ENCODE measurements at regions not wholly inside any gene's neighbourhood (a gene's known extent, or its start where the extent isn't known, plus 50 kb on each side); places are given as distances from the start of the nearest gene placed in this dataset.
"Not testable (repeated sequence)": the region's sequence is repeated elsewhere in the genome, so short reads cannot be mapped to it uniquely, and the experiment has no call there.

GRCh38 chr4:126533146-126533805, 1099.5 kb upstream of the INTU start:
- Histone ChIP-seq H3K9me3 (no peaks in the 10 kb centered on the region), H3K36me3 (no peaks in the 10 kb centered on the region), H3K27me3 (no peaks in the 10 kb centered on the region), H3K4me3 (no peak overlapping the region), H3K4me1 (ENCODE audit: insufficient read depth) (no peaks in the 10 kb centered on the region), H3K27ac (no peak overlapping the region)
- TF ChIP-seq, protein P1, sequence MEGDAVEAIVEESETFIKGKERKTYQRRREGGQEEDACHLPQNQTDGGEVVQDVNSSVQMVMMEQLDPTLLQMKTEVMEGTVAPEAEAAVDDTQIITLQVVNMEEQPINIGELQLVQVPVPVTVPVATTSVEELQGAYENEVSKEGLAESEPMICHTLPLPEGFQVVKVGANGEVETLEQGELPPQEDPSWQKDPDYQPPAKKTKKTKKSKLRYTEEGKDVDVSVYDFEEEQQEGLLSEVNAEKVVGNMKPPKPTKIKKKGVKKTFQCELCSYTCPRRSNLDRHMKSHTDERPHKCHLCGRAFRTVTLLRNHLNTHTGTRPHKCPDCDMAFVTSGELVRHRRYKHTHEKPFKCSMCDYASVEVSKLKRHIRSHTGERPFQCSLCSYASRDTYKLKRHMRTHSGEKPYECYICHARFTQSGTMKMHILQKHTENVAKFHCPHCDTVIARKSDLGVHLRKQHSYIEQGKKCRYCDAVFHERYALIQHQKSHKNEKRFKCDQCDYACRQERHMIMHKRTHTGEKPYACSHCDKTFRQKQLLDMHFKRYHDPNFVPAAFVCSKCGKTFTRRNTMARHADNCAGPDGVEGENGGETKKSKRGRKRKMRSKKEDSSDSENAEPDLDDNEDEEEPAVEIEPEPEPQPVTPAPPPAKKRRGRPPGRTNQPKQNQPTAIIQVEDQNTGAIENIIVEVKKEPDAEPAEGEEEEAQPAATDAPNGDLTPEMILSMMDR (IDR thresholded peaks at IDR 0.05): no peak
- no peak for TF ChIP-seq POLR2A (IDR thresholded peaks at IDR 0.05)
- no peak for TF ChIP-seq EP300 (IDR thresholded peaks at IDR 0.05)
- WGBS, 3 donors: 48 to 55% (median 54%) methylated on average over 5 of the region's 5 CpGs
- intact Hi-C loops (cut with DNase I): no loop called here
- DNase-seq: no peak

DNA sequence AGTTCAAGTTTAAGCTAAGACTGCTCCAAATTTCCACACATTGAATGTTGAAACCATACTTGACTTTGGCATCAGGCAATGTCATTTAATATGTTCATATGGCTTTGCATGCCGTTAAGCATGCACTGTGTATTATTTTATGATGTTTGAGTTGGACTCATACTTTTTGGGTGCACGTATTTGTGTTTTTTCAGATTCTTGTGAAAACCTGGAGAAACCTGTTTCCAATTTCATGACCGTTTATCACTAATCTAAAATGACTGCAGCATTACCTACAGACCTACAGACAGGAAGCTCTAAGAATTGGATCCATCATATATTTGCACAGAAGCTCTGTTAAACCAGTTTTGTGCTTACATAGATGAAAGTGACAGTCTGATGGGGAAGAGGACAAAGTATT, 1093.0 kb upstream of the INTU start:
- H3K4me3 ChIP-seq: no peak overlapping the region
- no peaks in the 10 kb centered on the region for H3K27me3 ChIP-seq
- H3K27ac ChIP-seq: no peak overlapping the region
- no peak for DNase-seq
- 92 to 97% (median 96%) methylated on average over 3 of the region's 3 CpGs for WGBS, 3 donors
- no peak for TF ChIP-seq EP300 (IDR thresholded peaks at IDR 0.05)
- TF ChIP-seq, protein P1 (IDR thresholded peaks at IDR 0.05): no peak
- no peak for TF ChIP-seq POLR2A (IDR thresholded peaks at IDR 0.05)
- no peaks in the 10 kb centered on the region for H3K4me1 ChIP-seq (ENCODE audit: insufficient read depth)
- H3K9me3 ChIP-seq: no peaks in the 10 kb centered on the region
- no peaks in the 10 kb centered on the region for H3K36me3 ChIP-seq
- intact Hi-C loops (cut with DNase I): no loop called here

GRCh38 chr4:126541820-126542219, 1090.9 kb upstream of the INTU start:
- no peak overlapping the region for H3K4me3 ChIP-seq
- no peak overlapping the region for H3K27ac ChIP-seq
- no peaks in the 10 kb centered on the region for H3K4me1 ChIP-seq (ENCODE audit: insufficient read depth)
- TF ChIP-seq EP300 (IDR thresholded peaks at IDR 0.05): no peak
- TF ChIP-seq POLR2A (IDR thresholded peaks at IDR 0.05): no peak
- TF ChIP-seq, protein P1 (IDR thresholded peaks at IDR 0.05): no peak
- H3K27me3 ChIP-seq: no peaks in the 10 kb centered on the region
- no peaks in the 10 kb centered on the region for H3K36me3 ChIP-seq
- WGBS, 3 donors: 57 to 64% (median 59%) methylated on average over 2 of the region's 2 CpGs
- intact Hi-C loops (cut with DNase I): no loop called here
- no peak for DNase-seq
- H3K9me3 ChIP-seq: no peaks in the 10 kb centered on the region

GRCh38 chr4:126544276-126544675, 1088.5 kb upstream of the INTU start:
- no peaks in the 10 kb centered on the region for H3K36me3 ChIP-seq
- H3K4me3 ChIP-seq: no peak overlapping the region
- H3K4me1 ChIP-seq (ENCODE audit: insufficient read depth): no peaks in the 10 kb centered on the region
- H3K9me3 ChIP-seq: no peaks in the 10 kb centered on the region
- 57 to 69% (median 63%) methylated on average over 5 of the region's 5 CpGs for WGBS, 3 donors
- TF ChIP-seq, protein P1 (IDR thresholded peaks at IDR 0.05): no peak
- TF ChIP-seq POLR2A (IDR thresholded peaks at IDR 0.05): no peak
- no peak for TF ChIP-seq EP300 (IDR thresholded peaks at IDR 0.05)
- no peak overlapping the region for H3K27ac ChIP-seq
- no peaks in the 10 kb centered on the region for H3K27me3 ChIP-seq
- intact Hi-C loops (cut with DNase I): no loop called here
- no peak for DNase-seq

GRCh38 chr4:126546197-126546596, 1086.6 kb upstream of the INTU start:
- H3K27ac ChIP-seq; H3K36me3 ChIP-seq; H3K27me3 ChIP-seq; H3K4me3 ChIP-seq; H3K9me3 ChIP-seq; H3K4me1 ChIP-seq (ENCODE audit: insufficient read depth); intact Hi-C loops (cut with DNase I); DNase-seq: not testable (repeated sequence)
- 95 to 96% (median 96%) methylated on average over 10 of the region's 10 CpGs for WGBS, 3 donors
